GM23338 (cell line): ENCODE measurements at regions not wholly inside any gene's neighbourhood (a gene's known extent, or its start where the extent isn't known, plus 50 kb on each side); places are given as distances from the start of the nearest gene placed in this dataset.

Experiments
- ATAC-seq: fragments of 200-7000 bp; cut with Tn5 transposase; 3 replicates; pipeline ENCODE4 v1.9.1; 2020
- DNase-seq: peaks from one replicate; pipeline ENCODE4 v3.0.0-alpha.2; 2015; ENCODE audit warnings: low spot score
- H2AFZ ChIP-seq: fragments of 200-600 bp; sonication (generic); 2 replicates; pipeline ENCODE4 v1.8.0; 2016; ENCODE audit warnings: antibody characterized with exemption, mild to moderate bottlenecking, moderate library complexity
- H3F3A ChIP-seq: fragments of 200-600 bp; sonication (generic); replicated peaks from 2 replicates; pipeline ENCODE4 v1.8.0; 2017; ENCODE audit warnings: antibody characterized with exemption, mixed run types, low read depth
- H3K27ac ChIP-seq: fragments of 200-600 bp; sonication (generic); 2 replicates; pipeline ENCODE4 v1.6.1; 2016; ENCODE audit warnings: low read depth
- H3K27me3 ChIP-seq: fragments of 200-600 bp; sonication (generic); 2 replicates; pipeline ENCODE4 v1.8.0; 2016; ENCODE audit warnings: mild to moderate bottlenecking, mixed run types, moderate library complexity; ENCODE audit not compliant: insufficient read depth
- H3K36me3 ChIP-seq: fragments of 200-600 bp; sonication (generic); 2 replicates; pipeline ENCODE4 v1.8.0; 2016; ENCODE audit warnings: mild to moderate bottlenecking; ENCODE audit not compliant: insufficient read depth
- H3K4me1 ChIP-seq: fragments of 200-600 bp; sonication (generic); 2 replicates; pipeline ENCODE4 v1.8.0; 2016; ENCODE audit warnings: mild to moderate bottlenecking, moderate library complexity; ENCODE audit not compliant: insufficient read depth
- H3K4me2 ChIP-seq: fragments of 200-600 bp; sonication (generic); 2 replicates; pipeline ENCODE4 v1.7.1; 2017; ENCODE audit warnings: mixed run types
- H3K4me3 ChIP-seq: fragments of 200-600 bp; sonication (generic); 2 replicates; pipeline ENCODE4 v1.6.1; 2016; ENCODE audit warnings: mixed run types
- H3K79me2 ChIP-seq: fragments of 200-600 bp; sonication (generic); replicated peaks from 2 replicates; pipeline ENCODE4 v1.8.0; 2017; ENCODE audit warnings: mild to moderate bottlenecking; ENCODE audit not compliant: insufficient read depth
- H3K9me2 ChIP-seq: fragments of 200-600 bp; sonication (generic); 2 replicates; pipeline ENCODE4 v1.8.0; 2017; ENCODE audit not compliant: insufficient read depth
- H4K20me1 ChIP-seq: fragments of 200-600 bp; sonication (generic); replicated peaks from 2 replicates; pipeline ENCODE4 v1.8.0; 2017; ENCODE audit warnings: mild to moderate bottlenecking; ENCODE audit not compliant: insufficient read depth
- H3K27ac Mint-ChIP-seq: 2 replicates; pipeline ENCODE4 v1.8.0; 2020; ENCODE audit warnings: inconsistent platforms, mild to moderate bottlenecking, moderate library complexity, mixed read lengths
- H3K27me3 Mint-ChIP-seq: 3 replicates; pipeline ENCODE4 v1.8.0; 2022; ENCODE audit warnings: low read depth, mild to moderate bottlenecking, moderate library complexity, mixed read lengths, inconsistent platforms; ENCODE audit not compliant: insufficient read depth, poor library complexity
- H3K36me3 Mint-ChIP-seq: 3 replicates; pipeline ENCODE4 v1.8.0; 2021; ENCODE audit warnings: low read depth, mild to moderate bottlenecking, inconsistent platforms, moderate library complexity, mixed read lengths
- H3K4me1 Mint-ChIP-seq: 3 replicates; pipeline ENCODE4 v1.8.0; 2020; ENCODE audit warnings: mild to moderate bottlenecking, inconsistent platforms, mixed read lengths
- H3K4me3 Mint-ChIP-seq: 3 replicates; pipeline ENCODE4 v1.8.0; 2021; ENCODE audit warnings: moderate library complexity, mild to moderate bottlenecking, inconsistent platforms, mixed read lengths
- H3K9me3 Mint-ChIP-seq: 3 replicates; pipeline ENCODE4 v1.8.0; 2020; ENCODE audit warnings: moderate library complexity, mild to moderate bottlenecking, inconsistent platforms, mixed read lengths
- CREB1 ChIP-seq: fragments of 250-450 bp; sonication (Bioruptor Pico); IDR thresholded peaks from 2 replicates; pipeline ENCODE4 v1.5.0; 2020; ENCODE audit warnings: low read depth, mild to moderate bottlenecking, moderate library complexity
- CTCF ChIP-seq, 2 experiments: fragments of 200-600 bp in 1 of 2; sonication (generic) in 1 of 2; conservative IDR thresholded peaks; 2 replicates each; pipeline versions ENCODE4 v1.5.1 to v1.6.1; 2016 to 2017; ENCODE audit warnings: antibody characterized with exemption in 2 of 2, low read depth in 2 of 2, mild to moderate bottlenecking in 2 of 2, moderate library complexity in 1 of 2
- ETS1 ChIP-seq: IDR thresholded peaks from 2 replicates; pipeline ENCODE4 v1.6.1; 2016; ENCODE audit warnings: antibody characterized with exemption
- EZH2 ChIP-seq: fragments of 200-600 bp; sonication (generic); IDR thresholded peaks from one replicate; pipeline ENCODE4 v1.8.0; 2017; ENCODE audit warnings: antibody characterized with exemption, mild to moderate bottlenecking, low read depth; ENCODE audit not compliant: unreplicated experiment
- EZH2phosphoT487 ChIP-seq: fragments of 200-600 bp; sonication (generic); IDR thresholded peaks from one replicate; pipeline ENCODE4 v1.8.1; 2018; ENCODE audit warnings: antibody characterized with exemption; ENCODE audit not compliant: unreplicated experiment
- JUNB ChIP-seq: IDR thresholded peaks from one replicate; pipeline ENCODE4 v1.6.1; 2016; ENCODE audit warnings: antibody characterized with exemption; ENCODE audit not compliant: unreplicated experiment
- POLR2AphosphoS5 ChIP-seq: IDR thresholded peaks from 2 replicates; pipeline ENCODE4 v1.6.1; 2016; ENCODE audit warnings: antibody characterized with exemption, low read depth
- REST ChIP-seq: IDR thresholded peaks from one replicate; pipeline ENCODE4 v1.6.1; 2018; ENCODE audit warnings: antibody characterized with exemption; ENCODE audit not compliant: unreplicated experiment
- STAT1 ChIP-seq: IDR thresholded peaks from one replicate; pipeline ENCODE4 v1.6.1; 2016; ENCODE audit warnings: antibody characterized with exemption; ENCODE audit not compliant: unreplicated experiment
- ZNF114 ChIP-seq: fragments of 250-450 bp; sonication (Bioruptor Pico); IDR thresholded peaks from 2 replicates; pipeline ENCODE4 v1.5.0; 2020; ENCODE audit warnings: mild to moderate bottlenecking, moderate library complexity

DNA sequence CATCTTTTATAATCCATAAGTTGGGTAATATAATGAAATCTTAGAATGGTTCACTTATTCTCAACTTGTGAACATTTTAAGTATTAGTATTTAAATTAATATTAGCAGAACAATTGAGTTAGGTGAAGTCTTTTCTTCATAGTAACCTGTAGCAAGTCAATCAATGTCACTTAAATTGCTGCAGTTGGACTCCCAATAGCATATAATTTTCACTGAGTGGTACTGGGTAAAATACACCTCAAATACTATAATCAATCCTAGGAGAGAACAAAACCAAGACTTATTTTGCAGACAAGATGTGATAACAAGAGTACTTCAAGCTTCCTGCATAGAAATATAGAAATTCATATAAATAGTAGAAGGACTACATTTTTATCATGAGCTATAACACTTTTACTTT is 677.9 kb upstream of the LRRN3 start (continued):
- TF ChIP-seq ETS1 = no peak
- TF ChIP-seq EZH2phosphoT487 = no peak
- TF ChIP-seq EZH2 = no peak
- no peak for TF ChIP-seq JUNB
- no peak for TF ChIP-seq CREB1 (CRISPR knock-in tag)
- no peak for TF ChIP-seq ZNF114 (CRISPR knock-in tag)
- TF ChIP-seq REST = no peak
- TF ChIP-seq CTCF (conservative IDR thresholded peaks at IDR 0.05; ENCODE audit: low read depth in 2 of 2) = no peak

- no peaks in the 10 kb centered on the region for H3K36me3 ChIP-seq
These were observed 673.3 kb upstream of the LRRN3 start for GRCh38 chr7:110417611-110418010.

More at GRCh38 chr7:110417611-110418010, 673.3 kb upstream of the LRRN3 start:
- H3K4me2 ChIP-seq = no peak overlapping the region
- H3F3A ChIP-seq = no peaks in the 10 kb centered on the region
- no peaks in the 10 kb centered on the region for H3K79me2 ChIP-seq
- Mint-ChIP-seq H3K4me1 (peaks cover 3% of the 10 kb centered on the region), H3K27me3 (no peaks in the 10 kb centered on the region), H3K27ac (no peak overlapping the region), H3K9me3 (no peaks in the 10 kb centered on the region), H3K4me3 (no peak overlapping the region), H3K36me3 (no peaks in the 10 kb centered on the region)
- no peaks in the 10 kb centered on the region; the same call in 1 of the 2 replicates for H3K4me1 ChIP-seq
- no peaks in the 10 kb centered on the region; the same call in 1 of the 2 replicates for H3K9me2 ChIP-seq
- no peak for DNase-seq
- no peaks in the 10 kb centered on the region for H4K20me1 ChIP-seq
- H3K27ac ChIP-seq = no peak overlapping the region
- H3K4me3 ChIP-seq = no peak overlapping the region
- H3K27me3 ChIP-seq = no peaks in the 10 kb centered on the region
- TF ChIP-seq EZH2 (no peak), POLR2AphosphoS5 (no peak), STAT1 (no peak), EZH2phosphoT487 (no peak), JUNB (no peak), ETS1 (no peak)
- H2AFZ ChIP-seq = no peak overlapping the region
- ATAC-seq = no peak
